SU-DHL-6 (cell line): ENCODE measurements at regions not wholly inside any gene's neighbourhood (a gene's known extent, or its start where the extent isn't known, plus 50 kb on each side); places are given as distances from the start of the nearest gene placed in this dataset.

Experiments used
- CTCF ChIP-seq: fragments of 200-600 bp; sonication (generic); IDR thresholded peaks from one replicate; pipeline ENCODE4 v1.5.1; 2017; ENCODE audit warnings: antibody characterized with exemption, mild to moderate bottlenecking, low read length, moderate library complexity; ENCODE audit not compliant: insufficient read depth, poor library complexity, severe bottlenecking
- EZH2phosphoT487 ChIP-seq: fragments of 200-600 bp; sonication (generic), shearing (Covaris generic); conservative IDR thresholded peaks from 2 replicates; pipeline ENCODE4 v1.6.1; 2018; ENCODE audit warnings: mild to moderate bottlenecking, antibody characterized with exemption, low read length, moderate library complexity, mixed read lengths

- TF ChIP-seq CTCF = no peak
- TF ChIP-seq EZH2phosphoT487 = no peak
Observed at GRCh38 chr4:189200353-189200752, 740.3 kb upstream of the FRG1 start.
